HPDE6-E6E7 (cell line): ENCODE measurements at regions not wholly inside any gene's neighbourhood (a gene's known extent, or its start where the extent isn't known, plus 50 kb on each side); places are given as distances from the start of the nearest gene placed in this dataset.
"Not testable (repeated sequence)": the region's sequence is repeated elsewhere in the genome, so short reads cannot be mapped to it uniquely, and the experiment has no call there.

ENCODE experiments used
- DNase-seq: peaks from one replicate; pipeline ENCODE4 v3.0.0; 2011; ENCODE audit warnings: missing footprints; ENCODE audit errors: extremely low spot score

- DNase-seq = not testable (repeated sequence)
Measured at GRCh38 chr3:154902495-154902894, 177.6 kb upstream of the MME start.

- no peak for DNase-seq
Measured at GRCh38 chr3:154901278-154901677, 178.8 kb upstream of the MME start.

- no peak for DNase-seq
Measured at GRCh38 chr3:154900816-154901215, 179.3 kb upstream of the MME start.

- DNase-seq = no peak
Measured at GRCh38 chr3:154898916-154899315, 181.2 kb upstream of the MME start.

- no peak for DNase-seq
Measured at GRCh38 chr3:154898443-154898842, 181.7 kb upstream of the MME start.

- no peak for DNase-seq
Measured at GRCh38 chr3:154893813-154894212, 186.3 kb upstream of the MME start.

GRCh38 chr3:154889227-154889634 is 190.9 kb upstream of the MME start:
- no peak for DNase-seq

- no peak for DNase-seq
Measured at GRCh38 chr3:154887869-154888268, 192.2 kb upstream of the MME start.

- peak; percentile 29 for DNase-seq
Measured at GRCh38 chr3:154886437-154886836, 193.7 kb upstream of the MME start.

- DNase-seq = no peak
Measured at GRCh38 chr3:154885418-154885817, 194.7 kb upstream of the MME start.

GRCh38 chr3:154884952-154885351 is 195.2 kb upstream of the MME start:
- DNase-seq = no peak

- no peak for DNase-seq
Measured at GRCh38 chr3:154875142-154875541, 205.0 kb upstream of the MME start.

- DNase-seq = no peak
Measured at GRCh38 chr3:154872696-154873095, 207.4 kb upstream of the MME start.

GRCh38 chr3:154872074-154872473 is 208.0 kb upstream of the MME start:
- DNase-seq = no peak

GRCh38 chr3:154864947-154865346 is 215.2 kb upstream of the MME start:
- no peak for DNase-seq

- DNase-seq = no peak
Measured at GRCh38 chr3:154862265-154862664, 217.9 kb upstream of the MME start.

- DNase-seq = not testable (repeated sequence)
Measured at GRCh38 chr3:154852998-154853397, 227.1 kb upstream of the MME start.

- DNase-seq = no peak
Measured at GRCh38 chr3:154852515-154852914, 227.6 kb upstream of the MME start.

- no peak for DNase-seq
Measured at GRCh38 chr3:154851644-154852043, 228.5 kb upstream of the MME start.

- DNase-seq = no peak
Measured at GRCh38 chr3:154850921-154851320, 229.2 kb upstream of the MME start.

- DNase-seq = no peak
Measured at GRCh38 chr3:154849408-154849807, 230.7 kb upstream of the MME start.

- DNase-seq = no peak
Measured at GRCh38 chr3:154844863-154845262, 235.3 kb upstream of the MME start.

GRCh38 chr3:154843647-154844046 is 236.5 kb upstream of the MME start:
- DNase-seq = no peak

- DNase-seq = no peak
Measured at GRCh38 chr3:154842536-154842935, 237.6 kb upstream of the MME start.

GRCh38 chr3:154835639-154836038 is 244.5 kb upstream of the MME start:
- no peak for DNase-seq
